WTC11 (cell line): ENCODE measurements at regions not wholly inside any gene's neighbourhood (a gene's known extent, or its start where the extent isn't known, plus 50 kb on each side); places are given as distances from the start of the nearest gene placed in this dataset.

Experiments
- CTCF ChIP-seq: fragments of 200-600 bp; IDR thresholded peaks from 2 replicates; pipeline ENCODE4 v1.8.0; 2022; ENCODE audit warnings: antibody characterized with exemption
- KAT7 ChIP-seq: sonication (generic); formaldehyde crosslinking; IDR thresholded peaks from 2 replicates; pipeline ENCODE4 v1.8.1; 2023; ENCODE audit warnings: missing genetic modification reagents, mild to moderate bottlenecking, borderline replicate concordance

GRCh38 chr1:30488324-30488913 is 235.0 kb downstream of the MATN1 start:
- no peak for TF ChIP-seq CTCF
- no peak for TF ChIP-seq KAT7 (CRISPR knock-in tag)
